CD14-positive monocyte (primary cell): ENCODE measurements at regions not wholly inside any gene's neighbourhood (a gene's known extent, or its start where the extent isn't known, plus 50 kb on each side); places are given as distances from the start of the nearest gene placed in this dataset.

Experiments
- DNase-seq, 3 donors: peaks; one replicate each; pipeline ENCODE4 v3.0.0-alpha.2; 2011 to 2022
- H2AFZ ChIP-seq: 2 replicates; pipeline ENCODE4 v1.6.0; 2012; ENCODE audit warnings: mild to moderate bottlenecking, low read depth, low read length, inconsistent platforms; ENCODE audit not compliant: insufficient read depth, poor library complexity, severe bottlenecking
- H3K27ac ChIP-seq, 2 donors: 1 replicate in 1 of 2; 2 replicates in 1 of 2; pipeline ENCODE4 v1.5.1; 2012 to 2013; ENCODE audit warnings: low read length in 2 of 2, control low read depth in 1 of 2, inconsistent platforms in 1 of 2, low read depth in 1 of 2, mild to moderate bottlenecking in 1 of 2
- H3K27me3 ChIP-seq, 2 donors: one replicate each; pipeline versions ENCODE4 v1.6.0 to v1.6.1; 2011 to 2013; ENCODE audit warnings: low read length in 2 of 2; ENCODE audit not compliant: control insufficient read depth in 2 of 2, insufficient read depth in 2 of 2
- H3K36me3 ChIP-seq, 2 donors: replicated peaks in 1 of 2; 1 replicate in 1 of 2; 2 replicates in 1 of 2; pipeline versions ENCODE4 v1.5.1 to v1.6.1; 2012 to 2013; ENCODE audit warnings: low read length in 2 of 2, control low read depth in 1 of 2, inconsistent platforms in 1 of 2, mild to moderate bottlenecking in 1 of 2; ENCODE audit not compliant: insufficient read depth in 2 of 2, control insufficient read depth in 1 of 2
- H3K4me1 ChIP-seq, 2 donors: 1 replicate in 1 of 2; 2 replicates in 1 of 2; pipeline versions ENCODE4 v1.5.1 to v1.6.1; 2012 to 2013; ENCODE audit warnings: low read length in 2 of 2, control low read depth in 1 of 2, inconsistent platforms in 1 of 2, mild to moderate bottlenecking in 1 of 2, moderate library complexity in 1 of 2; ENCODE audit not compliant: insufficient read depth in 2 of 2, control insufficient read depth in 1 of 2
- H3K4me2 ChIP-seq: replicated peaks from 2 replicates; pipeline ENCODE3; 2012; ENCODE audit warnings: low read length, moderate library complexity, mild to moderate bottlenecking; ENCODE audit not compliant: poor library complexity, severe bottlenecking; ENCODE audit errors: extremely low read depth
- H3K4me3 ChIP-seq, 3 experiments: fragments of 200-600 bp in 1 of 3; sonication (generic) in 1 of 3; replicated peaks in 1 of 3; 1 replicate in 2 of 3; 2 replicates in 1 of 3; pipeline ENCODE4 v1.5.1; 2011 to 2013; ENCODE audit warnings: low read length in 3 of 3, mild to moderate bottlenecking in 3 of 3, control low read depth in 2 of 3, low read depth in 2 of 3, inconsistent platforms in 1 of 3, moderate library complexity in 1 of 3
- H3K79me2 ChIP-seq: 2 replicates; pipeline ENCODE4 v1.6.0; 2012; ENCODE audit warnings: mild to moderate bottlenecking, control low read depth, inconsistent platforms, low read length, moderate library complexity; ENCODE audit not compliant: insufficient read depth
- H3K9ac ChIP-seq: 2 replicates; pipeline ENCODE4 v1.6.0; 2017; ENCODE audit warnings: low read length, mild to moderate bottlenecking; ENCODE audit not compliant: insufficient read depth, poor library complexity, severe bottlenecking
- H3K9me3 ChIP-seq, 2 donors: replicated peaks in 1 of 2; 1 replicate in 1 of 2; 2 replicates in 1 of 2; pipeline versions ENCODE4 v1.5.1 to v1.6.1; 2012 to 2013; ENCODE audit warnings: low read length in 2 of 2, control low read depth in 1 of 2; ENCODE audit not compliant: control insufficient read depth in 1 of 2, insufficient read depth in 1 of 2
- H4K20me1 ChIP-seq: 2 replicates; pipeline ENCODE4 v1.6.0; 2012; ENCODE audit warnings: mild to moderate bottlenecking, low read length, control low read depth, moderate library complexity; ENCODE audit not compliant: insufficient read depth
- H3K27ac Mint-ChIP-seq, 7 donors: one replicate each; pipeline ENCODE4 v1.8.0; 2020; ENCODE audit warnings: mild to moderate bottlenecking in 7 of 7, mixed read lengths in 7 of 7, moderate library complexity in 6 of 7, inconsistent platforms in 2 of 7
- H3K27me3 Mint-ChIP-seq, 3 donors: one replicate each; pipeline ENCODE4 v1.8.0; 2021 to 2022; ENCODE audit warnings: low read depth in 3 of 3, mild to moderate bottlenecking in 3 of 3, mixed read lengths in 3 of 3, moderate library complexity in 3 of 3, inconsistent platforms in 1 of 3
- H3K36me3 Mint-ChIP-seq, 2 donors: one replicate each; pipeline ENCODE4 v1.8.0; 2020; ENCODE audit warnings: mixed read lengths in 2 of 2, inconsistent platforms in 1 of 2, mild to moderate bottlenecking in 1 of 2
- H3K4me1 Mint-ChIP-seq: one replicate; pipeline ENCODE4 v1.8.0; 2020; ENCODE audit warnings: mild to moderate bottlenecking, mixed read lengths
- H3K4me3 Mint-ChIP-seq, 2 donors: one replicate each; pipeline ENCODE4 v1.8.0; 2020; ENCODE audit warnings: mild to moderate bottlenecking in 2 of 2, mixed read lengths in 2 of 2, moderate library complexity in 1 of 2
- H3K9me3 Mint-ChIP-seq, 7 donors: one replicate each; pipeline ENCODE4 v1.8.0; 2020 to 2022; ENCODE audit warnings: mixed read lengths in 7 of 7, mild to moderate bottlenecking in 6 of 7, moderate library complexity in 6 of 7, inconsistent platforms in 2 of 7
- WGBS: methylation state at CpG from one replicate; pipeline ENCODE4 v1.1.5; 2013; ENCODE audit warnings: missing lambda C conversion rate; ENCODE audit not compliant: insufficient coverage; 5-methylcytosine and 5-hydroxymethylcytosine counted together
- intact Hi-C, 2 donors: fragments of 100-400 bp; cut with micrococcal nuclease; formaldehyde crosslinking; loops; one replicate each; pipeline versions ENCODE4 v1.15.0 to v1.15.1; 2023
- TF ChIP-seq, protein P1 (sequence below): fragments of 200-600 bp; IDR thresholded peaks from one replicate; pipeline ENCODE4 v1.8.0; 2022; ENCODE audit warnings: antibody characterized with exemption, mild to moderate bottlenecking

- no peak for DNase-seq
- Mint-ChIP-seq H3K27ac (no peak overlapping the region), H3K4me3 (no peak overlapping the region), H3K4me1 (no peaks in the 10 kb centered on the region), H3K9me3 (peaks cover 4 to 13% (median 10%) of the 10 kb centered on the region in 7 donors), H3K27me3 (no peaks in the 10 kb centered on the region), H3K36me3 (no peaks in the 10 kb centered on the region)
- Histone ChIP-seq H2AFZ (no peak overlapping the region), H3K27me3 (no peaks in the 10 kb centered on the region), H3K9me3 (peaks cover 0 to 12% of the 10 kb centered on the region in 2 donors), H3K36me3 (no peaks in the 10 kb centered on the region), H4K20me1 (no peaks in the 10 kb centered on the region), H3K9ac (no peak overlapping the region), H3K4me1 (no peaks in the 10 kb centered on the region), H3K27ac (no peak overlapping the region), H3K4me3 (no peak overlapping the region), H3K79me2 (no peaks in the 10 kb centered on the region), H3K4me2 (no peak overlapping the region)
- intact Hi-C loops, result no loop called here
- WGBS, result 100% methylated on average over 2 of the region's 4 CpGs
- TF ChIP-seq, protein P1, sequence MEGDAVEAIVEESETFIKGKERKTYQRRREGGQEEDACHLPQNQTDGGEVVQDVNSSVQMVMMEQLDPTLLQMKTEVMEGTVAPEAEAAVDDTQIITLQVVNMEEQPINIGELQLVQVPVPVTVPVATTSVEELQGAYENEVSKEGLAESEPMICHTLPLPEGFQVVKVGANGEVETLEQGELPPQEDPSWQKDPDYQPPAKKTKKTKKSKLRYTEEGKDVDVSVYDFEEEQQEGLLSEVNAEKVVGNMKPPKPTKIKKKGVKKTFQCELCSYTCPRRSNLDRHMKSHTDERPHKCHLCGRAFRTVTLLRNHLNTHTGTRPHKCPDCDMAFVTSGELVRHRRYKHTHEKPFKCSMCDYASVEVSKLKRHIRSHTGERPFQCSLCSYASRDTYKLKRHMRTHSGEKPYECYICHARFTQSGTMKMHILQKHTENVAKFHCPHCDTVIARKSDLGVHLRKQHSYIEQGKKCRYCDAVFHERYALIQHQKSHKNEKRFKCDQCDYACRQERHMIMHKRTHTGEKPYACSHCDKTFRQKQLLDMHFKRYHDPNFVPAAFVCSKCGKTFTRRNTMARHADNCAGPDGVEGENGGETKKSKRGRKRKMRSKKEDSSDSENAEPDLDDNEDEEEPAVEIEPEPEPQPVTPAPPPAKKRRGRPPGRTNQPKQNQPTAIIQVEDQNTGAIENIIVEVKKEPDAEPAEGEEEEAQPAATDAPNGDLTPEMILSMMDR, result no peak
These were observed 182.4 kb upstream of the CDH9 start for GRCh38 chr5:27220752-27221151.

DNA sequence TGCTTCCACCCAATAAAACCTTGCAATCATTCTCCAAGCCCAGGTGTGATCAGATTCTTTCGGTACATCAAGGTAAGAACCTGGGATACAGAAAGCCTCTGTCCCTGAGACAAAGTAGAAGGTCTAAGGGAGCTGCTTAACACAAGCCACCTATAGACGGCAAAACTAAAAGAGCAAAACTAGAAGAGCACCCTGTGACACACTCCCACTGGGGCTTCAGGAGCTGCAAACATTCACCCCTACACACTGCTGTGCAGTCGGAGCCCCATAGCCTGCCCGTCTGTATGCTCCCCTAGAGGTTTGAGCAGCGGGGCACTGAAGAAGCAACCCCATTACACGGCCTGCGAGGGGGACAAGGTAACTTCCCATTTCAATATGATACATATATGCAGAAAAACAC, 179.6 kb upstream of the CDH9 start:
- H3K36me3 Mint-ChIP-seq, result no peaks in the 10 kb centered on the region
- TF ChIP-seq, protein P1, result no peak
- H3K27ac Mint-ChIP-seq, result no peak overlapping the region
- Histone ChIP-seq H3K9me3 (peaks cover 0 to 8% of the 10 kb centered on the region in 2 donors), H3K9ac (no peak overlapping the region), H3K4me3 (no peak overlapping the region), H3K4me2 (no peak overlapping the region), H3K27ac (no peak overlapping the region), H3K4me1 (no peaks in the 10 kb centered on the region), H3K79me2 (no peaks in the 10 kb centered on the region), H2AFZ (no peak overlapping the region), H3K27me3 (no peaks in the 10 kb centered on the region), H4K20me1 (no peaks in the 10 kb centered on the region), H3K36me3 (no peaks in the 10 kb centered on the region)
- peaks cover 6 to 16% (median 10%) of the 10 kb centered on the region in 7 donors for H3K9me3 Mint-ChIP-seq
- WGBS, result 96% methylated on average over 3 of the region's 7 CpGs
- no peaks in the 10 kb centered on the region for H3K4me1 Mint-ChIP-seq
- no peaks in the 10 kb centered on the region for H3K27me3 Mint-ChIP-seq
- no peak overlapping the region for H3K4me3 Mint-ChIP-seq
- no peak for DNase-seq
- intact Hi-C loops, result no loop called here
